Ovary (tissue), 3 donors: ENCODE measurements at regions not wholly inside any gene's neighbourhood (a gene's known extent, or its start where the extent isn't known, plus 50 kb on each side); places are given as distances from the start of the nearest gene placed in this dataset.

Experiments used
- POLR2A ChIP-seq: fragments of 450-650 bp; IDR thresholded peaks from one replicate; pipeline ENCODE4 v1.6.1; 2017; ENCODE audit warnings: antibody characterized with exemption, mild to moderate bottlenecking, moderate library complexity
- TF ChIP-seq, protein P1 (sequence below), 3 donors: fragments of 450-650 bp in 2 of 3; fragments of 200-600 bp in 1 of 3; IDR thresholded peaks; one replicate each; pipeline versions ENCODE4 v1.5.1 to v1.8.0; 2016 to 2022; ENCODE audit warnings: antibody characterized with exemption in 3 of 3, mild to moderate bottlenecking in 1 of 3
- donor health status: DM: no; HTN: no; CAD: no.

GRCh38 chr12:127431594-127431993 is 835.4 kb upstream of the TMEM132C start:
- TF ChIP-seq, protein P1, sequence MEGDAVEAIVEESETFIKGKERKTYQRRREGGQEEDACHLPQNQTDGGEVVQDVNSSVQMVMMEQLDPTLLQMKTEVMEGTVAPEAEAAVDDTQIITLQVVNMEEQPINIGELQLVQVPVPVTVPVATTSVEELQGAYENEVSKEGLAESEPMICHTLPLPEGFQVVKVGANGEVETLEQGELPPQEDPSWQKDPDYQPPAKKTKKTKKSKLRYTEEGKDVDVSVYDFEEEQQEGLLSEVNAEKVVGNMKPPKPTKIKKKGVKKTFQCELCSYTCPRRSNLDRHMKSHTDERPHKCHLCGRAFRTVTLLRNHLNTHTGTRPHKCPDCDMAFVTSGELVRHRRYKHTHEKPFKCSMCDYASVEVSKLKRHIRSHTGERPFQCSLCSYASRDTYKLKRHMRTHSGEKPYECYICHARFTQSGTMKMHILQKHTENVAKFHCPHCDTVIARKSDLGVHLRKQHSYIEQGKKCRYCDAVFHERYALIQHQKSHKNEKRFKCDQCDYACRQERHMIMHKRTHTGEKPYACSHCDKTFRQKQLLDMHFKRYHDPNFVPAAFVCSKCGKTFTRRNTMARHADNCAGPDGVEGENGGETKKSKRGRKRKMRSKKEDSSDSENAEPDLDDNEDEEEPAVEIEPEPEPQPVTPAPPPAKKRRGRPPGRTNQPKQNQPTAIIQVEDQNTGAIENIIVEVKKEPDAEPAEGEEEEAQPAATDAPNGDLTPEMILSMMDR (IDR thresholded peaks at IDR 0.05), result no peak
- TF ChIP-seq POLR2A, result no peak
